Upper lobe of left lung (tissue), 4 donors: ENCODE measurements at regions not wholly inside any gene's neighbourhood (a gene's known extent, or its start where the extent isn't known, plus 50 kb on each side); places are given as distances from the start of the nearest gene placed in this dataset.

Experiments
- EP300 ChIP-seq, 4 donors: sonication (generic); formaldehyde crosslinking; IDR thresholded peaks; one replicate each; pipeline ENCODE4 v1.5.1; 2017; ENCODE audit warnings: antibody characterized with exemption in 4 of 4, control low read depth in 2 of 4
- POLR2A ChIP-seq, 4 donors: fragments of 450-650 bp; IDR thresholded peaks; one replicate each; pipeline ENCODE4 v1.5.1; 2016 to 2017; ENCODE audit warnings: antibody characterized with exemption in 4 of 4, mild to moderate bottlenecking in 2 of 4
- POLR2AphosphoS5 ChIP-seq, 2 donors: sonication (generic); formaldehyde crosslinking; IDR thresholded peaks; one replicate each; pipeline ENCODE4 v1.5.1; 2017; ENCODE audit warnings: antibody characterized with exemption in 2 of 2
- TF ChIP-seq, protein P1 (sequence below), 6 experiments: fragments of 450-650 bp in 4 of 6; fragments of 200-600 bp in 2 of 6; sonication (generic) in 2 of 6; IDR thresholded peaks; one replicate each; pipeline ENCODE4 v1.5.1; 2016 to 2019; ENCODE audit warnings: antibody characterized with exemption in 6 of 6

DNA sequence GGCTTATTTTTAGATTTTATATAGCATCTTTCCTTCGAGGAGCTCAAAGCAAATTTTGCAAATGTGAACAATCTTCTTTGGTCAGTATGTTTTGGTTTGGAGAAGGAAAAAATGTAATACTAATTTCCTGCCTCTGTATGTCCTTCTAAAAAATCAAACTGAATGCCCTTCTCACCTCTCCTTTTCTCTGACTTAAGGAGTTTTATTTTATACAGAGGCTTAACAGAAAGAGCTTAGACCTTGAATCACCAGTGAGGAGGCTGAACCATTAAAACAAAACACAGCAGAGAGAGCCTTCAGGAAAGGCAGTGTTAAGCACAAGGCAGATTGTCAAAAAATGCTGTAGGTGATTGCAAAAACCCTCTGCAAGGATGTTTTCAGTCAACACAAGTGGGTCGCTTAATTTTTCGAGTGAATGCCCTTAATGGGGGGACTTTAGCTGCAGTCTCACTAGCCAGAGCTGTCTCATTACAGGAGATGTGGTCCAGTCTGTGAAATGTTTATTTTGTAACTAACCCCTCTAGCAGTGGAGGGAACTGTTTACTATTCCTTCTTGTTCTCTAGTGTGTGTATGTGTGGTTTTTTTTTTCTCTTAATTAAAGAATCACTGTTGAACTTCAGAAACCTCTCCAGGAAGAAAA, 481.3 kb upstream of the CITED2 start:
- TF ChIP-seq EP300 (IDR thresholded peaks at IDR 0.05) (no peak), POLR2AphosphoS5 (IDR thresholded peaks at IDR 0.05) (no peak), POLR2A (IDR thresholded peaks at IDR 0.05) (no peak)
- TF ChIP-seq, protein P1, sequence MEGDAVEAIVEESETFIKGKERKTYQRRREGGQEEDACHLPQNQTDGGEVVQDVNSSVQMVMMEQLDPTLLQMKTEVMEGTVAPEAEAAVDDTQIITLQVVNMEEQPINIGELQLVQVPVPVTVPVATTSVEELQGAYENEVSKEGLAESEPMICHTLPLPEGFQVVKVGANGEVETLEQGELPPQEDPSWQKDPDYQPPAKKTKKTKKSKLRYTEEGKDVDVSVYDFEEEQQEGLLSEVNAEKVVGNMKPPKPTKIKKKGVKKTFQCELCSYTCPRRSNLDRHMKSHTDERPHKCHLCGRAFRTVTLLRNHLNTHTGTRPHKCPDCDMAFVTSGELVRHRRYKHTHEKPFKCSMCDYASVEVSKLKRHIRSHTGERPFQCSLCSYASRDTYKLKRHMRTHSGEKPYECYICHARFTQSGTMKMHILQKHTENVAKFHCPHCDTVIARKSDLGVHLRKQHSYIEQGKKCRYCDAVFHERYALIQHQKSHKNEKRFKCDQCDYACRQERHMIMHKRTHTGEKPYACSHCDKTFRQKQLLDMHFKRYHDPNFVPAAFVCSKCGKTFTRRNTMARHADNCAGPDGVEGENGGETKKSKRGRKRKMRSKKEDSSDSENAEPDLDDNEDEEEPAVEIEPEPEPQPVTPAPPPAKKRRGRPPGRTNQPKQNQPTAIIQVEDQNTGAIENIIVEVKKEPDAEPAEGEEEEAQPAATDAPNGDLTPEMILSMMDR (IDR thresholded peaks at IDR 0.05): no peak
